Liver (tissue), 3 donors: ENCODE measurements at regions not wholly inside any gene's neighbourhood (a gene's known extent, or its start where the extent isn't known, plus 50 kb on each side); places are given as distances from the start of the nearest gene placed in this dataset.

ENCODE experiments used
- CTCF ChIP-seq: fragments of 150-350 bp; IDR thresholded peaks from 2 replicates; pipeline ENCODE4 v1.5.1; 2017; ENCODE audit warnings: improper control_type of control experiment, low read depth, low read length; ENCODE audit not compliant: missing input control
- JUND ChIP-seq, 2 donors: IDR thresholded peaks; 2 replicates each; pipeline ENCODE4 v1.6.1; 2016; ENCODE audit warnings: antibody characterized with exemption in 2 of 2
- TAF1 ChIP-seq: conservative IDR thresholded peaks from 2 replicates; pipeline ENCODE4 v1.6.1; 2016; ENCODE audit warnings: antibody characterized with exemption, mild to moderate bottlenecking
- donor health status: healthy.
- donor health status: healthy.

DNA sequence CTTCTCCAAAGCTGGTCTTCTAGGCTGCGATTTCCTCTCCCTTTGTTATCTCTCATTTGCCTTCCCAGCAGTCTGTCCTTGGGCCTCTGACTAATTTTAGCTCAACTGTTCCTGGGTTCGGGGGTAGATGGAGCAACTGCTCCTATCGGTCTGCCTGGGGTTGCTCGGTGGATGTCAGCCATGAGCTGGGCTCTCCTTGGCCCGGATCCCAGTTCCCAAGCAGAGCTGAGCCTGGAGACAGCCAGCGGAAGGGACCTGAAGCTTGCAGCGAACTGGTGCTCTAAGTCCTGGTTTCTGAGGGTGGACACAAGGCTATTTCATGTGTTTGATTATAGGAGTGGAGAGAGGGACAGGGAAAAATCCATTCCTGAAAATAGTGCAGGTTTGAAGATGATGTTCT lies 423.0 kb downstream of the RPS6KC1 start:
- TF ChIP-seq TAF1 (no peak), CTCF (no peak), JUND (IDR thresholded peaks at IDR 0.05) (no peak)
